ENCODE measurements at regions not wholly inside any gene's neighbourhood (a gene's known extent, or its start where the extent isn't known, plus 50 kb on each side); places are given as distances from the start of the nearest gene placed in this dataset.

DNA sequence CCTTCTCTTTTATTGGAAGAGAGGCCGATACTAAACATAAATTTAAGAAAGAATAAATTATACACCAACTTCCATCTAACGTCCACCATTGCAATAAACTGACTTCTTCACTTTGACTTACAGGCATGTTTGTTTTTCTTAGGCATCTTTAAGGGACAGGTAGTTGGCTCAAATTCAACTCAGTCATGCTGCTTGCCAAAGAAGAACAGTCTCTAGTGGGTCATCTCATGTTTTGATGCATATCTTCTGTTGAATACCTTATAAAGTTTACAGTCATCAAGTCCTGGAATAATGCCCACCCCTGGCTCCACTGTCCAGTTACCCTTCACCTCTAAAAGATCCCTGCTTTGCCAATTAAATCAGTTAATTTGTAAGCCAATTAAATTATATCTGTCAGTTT is 328.2 kb upstream of the GRAMD2B start:
- H3K27ac ChIP-seq, result no peak overlapping the region
- H3K9me3 ChIP-seq, result no peaks in the 10 kb centered on the region
- no peaks in the 10 kb centered on the region for H3K4me1 ChIP-seq
- intact Hi-C loops (cut with DNase I), result no loop called here
- WGBS, 2 donors, result 73 to 75% methylated on average over 2 of the region's 2 CpGs
- no peaks in the 10 kb centered on the region for H3K36me3 ChIP-seq
- DNase-seq, result no peak
- H3K27me3 ChIP-seq, result no peaks in the 10 kb centered on the region
- H3K4me3 ChIP-seq (replicated peaks in 1 of 3), result no peak overlapping the region
- TF ChIP-seq POLR2A (IDR thresholded peaks at IDR 0.05), result no peak
- TF ChIP-seq, protein P1, sequence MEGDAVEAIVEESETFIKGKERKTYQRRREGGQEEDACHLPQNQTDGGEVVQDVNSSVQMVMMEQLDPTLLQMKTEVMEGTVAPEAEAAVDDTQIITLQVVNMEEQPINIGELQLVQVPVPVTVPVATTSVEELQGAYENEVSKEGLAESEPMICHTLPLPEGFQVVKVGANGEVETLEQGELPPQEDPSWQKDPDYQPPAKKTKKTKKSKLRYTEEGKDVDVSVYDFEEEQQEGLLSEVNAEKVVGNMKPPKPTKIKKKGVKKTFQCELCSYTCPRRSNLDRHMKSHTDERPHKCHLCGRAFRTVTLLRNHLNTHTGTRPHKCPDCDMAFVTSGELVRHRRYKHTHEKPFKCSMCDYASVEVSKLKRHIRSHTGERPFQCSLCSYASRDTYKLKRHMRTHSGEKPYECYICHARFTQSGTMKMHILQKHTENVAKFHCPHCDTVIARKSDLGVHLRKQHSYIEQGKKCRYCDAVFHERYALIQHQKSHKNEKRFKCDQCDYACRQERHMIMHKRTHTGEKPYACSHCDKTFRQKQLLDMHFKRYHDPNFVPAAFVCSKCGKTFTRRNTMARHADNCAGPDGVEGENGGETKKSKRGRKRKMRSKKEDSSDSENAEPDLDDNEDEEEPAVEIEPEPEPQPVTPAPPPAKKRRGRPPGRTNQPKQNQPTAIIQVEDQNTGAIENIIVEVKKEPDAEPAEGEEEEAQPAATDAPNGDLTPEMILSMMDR (IDR thresholded peaks at IDR 0.05), result no peak

DNA sequence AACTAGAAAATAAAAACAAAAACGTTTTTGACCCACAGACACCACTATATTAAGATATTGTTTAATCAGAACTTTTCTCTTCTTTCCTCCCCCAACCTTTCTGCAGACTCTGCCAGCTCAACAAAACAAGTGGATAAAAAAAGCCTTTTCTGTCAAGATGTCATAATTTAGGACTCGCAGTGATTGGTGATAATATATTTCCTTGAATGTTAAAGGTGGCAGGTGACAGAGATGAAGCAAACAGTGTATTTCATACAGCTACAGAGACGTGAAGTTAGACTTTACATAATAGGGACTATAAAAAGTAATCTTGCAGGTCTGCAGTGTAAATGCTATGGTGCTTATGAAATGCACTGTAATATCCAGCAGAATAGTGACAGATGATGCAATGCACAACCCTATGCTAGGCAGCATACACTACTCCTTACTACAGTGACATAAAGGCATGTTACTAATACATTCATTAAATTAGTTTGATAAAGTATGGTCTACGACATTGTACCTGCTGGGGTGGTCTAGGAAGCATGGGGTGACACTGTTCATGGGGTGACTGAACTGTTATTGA is 326.7 kb upstream of the GRAMD2B start:
- H3K27ac ChIP-seq, result no peak overlapping the region
- no peak for DNase-seq
- no peaks in the 10 kb centered on the region for H3K4me1 ChIP-seq
- no peak overlapping the region for H3K4me3 ChIP-seq (replicated peaks in 1 of 3)
- WGBS, 2 donors, result 73 to 79% methylated on average over 4 of the region's 4 CpGs
- H3K36me3 ChIP-seq, result no peaks in the 10 kb centered on the region
- H3K27me3 ChIP-seq, result no peaks in the 10 kb centered on the region
- no peaks in the 10 kb centered on the region for H3K9me3 ChIP-seq
- intact Hi-C loops (cut with DNase I), result no loop called here
- no peak for TF ChIP-seq POLR2A (IDR thresholded peaks at IDR 0.05)
- TF ChIP-seq, protein P1 (IDR thresholded peaks at IDR 0.05), result no peak

DNA sequence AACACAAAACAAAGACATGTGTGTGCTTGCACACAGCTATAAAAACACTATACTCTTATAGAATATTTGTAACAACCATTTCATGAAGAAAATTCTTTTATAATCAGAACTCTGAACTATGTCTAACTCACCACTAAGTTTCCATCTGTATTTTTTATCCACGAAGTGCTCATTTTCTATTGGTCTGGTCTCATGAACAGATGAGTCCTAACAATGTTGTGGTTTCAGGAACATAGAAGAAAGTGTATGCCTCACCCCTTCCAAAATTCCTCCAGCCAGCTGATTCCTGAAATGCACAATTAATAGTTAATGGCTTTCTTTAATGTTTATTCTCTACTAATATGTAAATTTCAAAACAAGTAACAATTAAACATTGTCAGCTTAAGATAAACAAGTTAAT is 325.3 kb upstream of the GRAMD2B start:
- H3K27ac ChIP-seq, result no peak overlapping the region
- H3K27me3 ChIP-seq, result no peaks in the 10 kb centered on the region
- H3K9me3 ChIP-seq, result no peaks in the 10 kb centered on the region
- no peaks in the 10 kb centered on the region for H3K36me3 ChIP-seq
- 82 to 85% methylated on average over 1 of the region's 1 CpG for WGBS, 2 donors
- intact Hi-C loops (cut with DNase I), result no loop called here
- H3K4me3 ChIP-seq (replicated peaks in 1 of 3), result no peak overlapping the region
- TF ChIP-seq, protein P1 (IDR thresholded peaks at IDR 0.05), result no peak
- no peak for TF ChIP-seq POLR2A (IDR thresholded peaks at IDR 0.05)
- H3K4me1 ChIP-seq, result no peaks in the 10 kb centered on the region
- DNase-seq, result no peak

DNA sequence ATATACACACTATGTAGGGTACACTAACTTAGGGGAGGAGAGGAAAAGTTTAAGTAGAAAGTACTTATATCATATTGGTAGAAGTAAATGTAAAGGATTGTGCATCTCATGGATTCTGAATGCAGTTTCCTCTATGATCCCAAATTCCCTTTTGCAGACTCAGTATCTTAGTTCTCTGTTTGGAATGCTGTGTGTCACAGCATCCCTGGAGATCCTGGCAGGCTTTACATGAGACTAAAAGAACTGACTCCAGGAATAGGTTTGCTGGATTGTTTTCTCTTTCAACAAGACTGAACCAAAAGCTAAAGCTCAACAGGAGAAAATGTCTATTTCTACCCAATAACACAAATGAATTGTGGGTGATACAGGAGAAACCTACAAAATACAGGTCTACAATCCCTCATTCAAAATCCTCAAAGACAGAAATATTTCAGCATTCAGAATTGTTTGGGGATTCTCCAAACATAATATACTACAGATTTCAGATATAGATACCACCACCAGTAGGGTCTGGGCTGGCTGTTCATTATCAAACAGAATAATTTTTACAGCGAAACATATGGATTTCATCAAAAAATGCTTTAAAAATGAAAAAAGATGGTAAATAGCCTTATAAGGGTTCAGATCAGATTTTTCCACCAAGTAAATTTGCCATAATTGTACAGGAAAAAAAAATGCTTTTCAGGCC is 324.7 kb upstream of the GRAMD2B start:
- intact Hi-C loops (cut with DNase I), result no loop called here
- Histone ChIP-seq H3K36me3 (no peaks in the 10 kb centered on the region), H3K27ac (no peak overlapping the region), H3K4me3 (replicated peaks in 1 of 3) (no peak overlapping the region), H3K27me3 (no peaks in the 10 kb centered on the region), H3K4me1 (no peaks in the 10 kb centered on the region), H3K9me3 (no peaks in the 10 kb centered on the region)
- WGBS, 2 donors, result 88 to 90% methylated on average over 1 of the region's 1 CpG
- DNase-seq, result no peak
- TF ChIP-seq, protein P1 (IDR thresholded peaks at IDR 0.05), result no peak
- TF ChIP-seq POLR2A (IDR thresholded peaks at IDR 0.05), result no peak

DNA sequence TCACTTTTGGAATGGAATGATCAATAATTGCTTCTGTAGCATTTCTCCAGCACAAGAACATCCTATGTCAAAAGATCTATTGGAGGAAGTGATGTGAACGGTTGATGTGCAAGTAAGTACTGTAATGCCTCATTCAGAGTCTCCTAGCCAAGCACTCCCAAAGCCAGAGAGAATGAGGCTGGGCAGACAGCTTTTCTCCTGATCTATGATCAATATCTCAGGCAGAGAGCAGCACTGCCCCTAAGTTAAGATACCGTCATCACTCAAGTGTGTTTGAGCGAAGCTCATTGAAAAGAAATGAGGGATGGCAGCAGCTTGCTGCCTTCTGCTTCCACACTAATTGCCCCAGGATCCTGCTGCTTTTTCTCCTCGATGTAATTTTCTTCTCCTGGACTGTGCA is 324.1 kb upstream of the GRAMD2B start:
- H3K9me3 ChIP-seq, result no peaks in the 10 kb centered on the region
- intact Hi-C loops (cut with DNase I), result no loop called here
- 73 to 75% methylated on average over 4 of the region's 4 CpGs for WGBS, 2 donors
- no peaks in the 10 kb centered on the region for H3K4me1 ChIP-seq
- no peak for DNase-seq
- no peak overlapping the region for H3K27ac ChIP-seq
- no peaks in the 10 kb centered on the region for H3K27me3 ChIP-seq
- H3K4me3 ChIP-seq (replicated peaks in 1 of 3), result no peak overlapping the region
- TF ChIP-seq, protein P1 (IDR thresholded peaks at IDR 0.05), result no peak
- no peak for TF ChIP-seq POLR2A (IDR thresholded peaks at IDR 0.05)
- H3K36me3 ChIP-seq, result no peaks in the 10 kb centered on the region
